ENCODE measurements at regions not wholly inside any gene's neighbourhood (a gene's known extent, or its start where the extent isn't known, plus 50 kb on each side); places are given as distances from the start of the nearest gene placed in this dataset.

DNA sequence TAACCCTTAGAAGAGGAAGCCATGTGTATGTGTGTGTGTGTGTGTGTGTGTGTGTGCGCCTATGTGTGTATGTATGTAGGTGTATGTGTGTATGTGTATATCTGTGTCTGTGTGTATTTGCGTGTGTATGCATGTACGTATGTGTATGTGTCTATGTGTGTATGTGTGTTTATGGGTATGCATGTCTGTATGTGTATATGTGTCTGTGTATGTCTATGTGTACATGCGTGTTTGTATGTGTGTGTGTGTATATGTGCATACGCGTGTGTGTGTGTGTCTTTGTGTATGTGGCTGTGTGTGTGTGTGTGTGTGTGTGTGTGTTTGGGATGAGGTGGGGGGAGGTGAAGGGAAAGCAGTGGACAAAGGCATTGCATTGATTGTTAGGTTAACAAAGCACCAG, 380.2 kb downstream of the HRH4 start:
- Histone ChIP-seq H3K27me3 (ENCODE audit: control insufficient read depth, insufficient read depth, low read length) (no peaks in the 10 kb centered on the region; the same call in 1 of the 2 replicates), H3K4me1 (ENCODE audit: control insufficient read depth, insufficient read depth, low read length) (no peaks in the 10 kb centered on the region), H3K27ac (ENCODE audit: low read length) (no peak overlapping the region), H3K4me3 (ENCODE audit: low read depth in 2 of 2, low read length in 2 of 2) (no peak overlapping the region), H3K36me3 (ENCODE audit: control insufficient read depth, insufficient read depth, low read length) (no peaks in the 10 kb centered on the region), H3K9me3 (ENCODE audit: control insufficient read depth, insufficient read depth, low read depth, low read length) (no peaks in the 10 kb centered on the region)
- ChIA-PET CTCF (no interaction called here), POLR2A (no interaction called here)
- in situ Hi-C loops (cut with HindIII; ENCODE audit: low pct_unique_long_range_greater_than_20kb, low sequenced_read_pairs): no loop called here
- intact Hi-C loops (cut with micrococcal nuclease; ENCODE audit: unreplicated experiment): no loop called here
- ATAC-seq (no peak), DNase-seq (ENCODE audit: low read depth, low spot score) (no peak)
- no TSS peak for BruUV-seq (replicated peaks)
- TF ChIP-seq TCF7L2 (IDR thresholded peaks at IDR 0.05; ENCODE audit: low read depth, low read length) (no peak), SIN3A (IDR thresholded peaks at IDR 0.05; ENCODE audit: borderline replicate concordance, insufficient read depth, low read depth, low read length) (no peak), POLR2AphosphoS5 (IDR thresholded peaks at IDR 0.05; ENCODE audit: low read depth, low read length) (no peak)
- TF ChIP-seq, protein P1, sequence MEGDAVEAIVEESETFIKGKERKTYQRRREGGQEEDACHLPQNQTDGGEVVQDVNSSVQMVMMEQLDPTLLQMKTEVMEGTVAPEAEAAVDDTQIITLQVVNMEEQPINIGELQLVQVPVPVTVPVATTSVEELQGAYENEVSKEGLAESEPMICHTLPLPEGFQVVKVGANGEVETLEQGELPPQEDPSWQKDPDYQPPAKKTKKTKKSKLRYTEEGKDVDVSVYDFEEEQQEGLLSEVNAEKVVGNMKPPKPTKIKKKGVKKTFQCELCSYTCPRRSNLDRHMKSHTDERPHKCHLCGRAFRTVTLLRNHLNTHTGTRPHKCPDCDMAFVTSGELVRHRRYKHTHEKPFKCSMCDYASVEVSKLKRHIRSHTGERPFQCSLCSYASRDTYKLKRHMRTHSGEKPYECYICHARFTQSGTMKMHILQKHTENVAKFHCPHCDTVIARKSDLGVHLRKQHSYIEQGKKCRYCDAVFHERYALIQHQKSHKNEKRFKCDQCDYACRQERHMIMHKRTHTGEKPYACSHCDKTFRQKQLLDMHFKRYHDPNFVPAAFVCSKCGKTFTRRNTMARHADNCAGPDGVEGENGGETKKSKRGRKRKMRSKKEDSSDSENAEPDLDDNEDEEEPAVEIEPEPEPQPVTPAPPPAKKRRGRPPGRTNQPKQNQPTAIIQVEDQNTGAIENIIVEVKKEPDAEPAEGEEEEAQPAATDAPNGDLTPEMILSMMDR (IDR thresholded peaks at IDR 0.05): no peak
- TF ChIP-seq, protein P2, sequence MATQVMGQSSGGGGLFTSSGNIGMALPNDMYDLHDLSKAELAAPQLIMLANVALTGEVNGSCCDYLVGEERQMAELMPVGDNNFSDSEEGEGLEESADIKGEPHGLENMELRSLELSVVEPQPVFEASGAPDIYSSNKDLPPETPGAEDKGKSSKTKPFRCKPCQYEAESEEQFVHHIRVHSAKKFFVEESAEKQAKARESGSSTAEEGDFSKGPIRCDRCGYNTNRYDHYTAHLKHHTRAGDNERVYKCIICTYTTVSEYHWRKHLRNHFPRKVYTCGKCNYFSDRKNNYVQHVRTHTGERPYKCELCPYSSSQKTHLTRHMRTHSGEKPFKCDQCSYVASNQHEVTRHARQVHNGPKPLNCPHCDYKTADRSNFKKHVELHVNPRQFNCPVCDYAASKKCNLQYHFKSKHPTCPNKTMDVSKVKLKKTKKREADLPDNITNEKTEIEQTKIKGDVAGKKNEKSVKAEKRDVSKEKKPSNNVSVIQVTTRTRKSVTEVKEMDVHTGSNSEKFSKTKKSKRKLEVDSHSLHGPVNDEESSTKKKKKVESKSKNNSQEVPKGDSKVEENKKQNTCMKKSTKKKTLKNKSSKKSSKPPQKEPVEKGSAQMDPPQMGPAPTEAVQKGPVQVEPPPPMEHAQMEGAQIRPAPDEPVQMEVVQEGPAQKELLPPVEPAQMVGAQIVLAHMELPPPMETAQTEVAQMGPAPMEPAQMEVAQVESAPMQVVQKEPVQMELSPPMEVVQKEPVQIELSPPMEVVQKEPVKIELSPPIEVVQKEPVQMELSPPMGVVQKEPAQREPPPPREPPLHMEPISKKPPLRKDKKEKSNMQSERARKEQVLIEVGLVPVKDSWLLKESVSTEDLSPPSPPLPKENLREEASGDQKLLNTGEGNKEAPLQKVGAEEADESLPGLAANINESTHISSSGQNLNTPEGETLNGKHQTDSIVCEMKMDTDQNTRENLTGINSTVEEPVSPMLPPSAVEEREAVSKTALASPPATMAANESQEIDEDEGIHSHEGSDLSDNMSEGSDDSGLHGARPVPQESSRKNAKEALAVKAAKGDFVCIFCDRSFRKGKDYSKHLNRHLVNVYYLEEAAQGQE (IDR thresholded peaks at IDR 0.05; ENCODE audit: insufficient read depth in 1 of 2, low read depth in 2 of 2, low read length in 1 of 2): no peak

DNA sequence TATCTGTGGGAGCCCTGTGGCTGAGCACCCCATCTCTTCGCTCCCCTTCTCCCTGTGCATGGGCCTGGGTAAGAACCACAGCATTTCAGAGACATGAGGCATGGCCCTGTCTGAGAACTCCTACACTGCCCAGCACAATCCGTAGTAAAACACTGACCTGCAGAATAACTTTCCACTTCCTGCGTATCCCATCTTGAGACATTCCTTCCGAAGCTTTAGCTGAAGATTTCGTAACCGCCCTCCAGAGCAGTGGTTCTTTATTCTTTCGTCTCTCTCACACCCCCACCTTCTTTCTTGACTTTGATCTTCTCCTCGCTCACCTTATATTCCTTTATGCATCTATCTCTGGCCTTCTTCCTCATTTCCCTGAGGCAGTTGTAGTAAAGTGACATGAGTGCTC, 381.1 kb downstream of the HRH4 start:
- intact Hi-C loops (cut with micrococcal nuclease; ENCODE audit: unreplicated experiment): no loop called here
- CTCF ChIA-PET: no interaction called here

More for the DNA sequence above, 381.1 kb downstream of the HRH4 start:
- ATAC-seq: no peak
- Histone ChIP-seq H3K36me3 (ENCODE audit: control insufficient read depth, insufficient read depth, low read length) (no peaks in the 10 kb centered on the region), H3K27ac (ENCODE audit: low read length) (no peak overlapping the region), H3K4me1 (ENCODE audit: control insufficient read depth, insufficient read depth, low read length) (no peaks in the 10 kb centered on the region), H3K4me3 (ENCODE audit: low read depth in 2 of 2, low read length in 2 of 2) (no peak overlapping the region), H3K9me3 (ENCODE audit: control insufficient read depth, insufficient read depth, low read depth, low read length) (no peaks in the 10 kb centered on the region), H3K27me3 (ENCODE audit: control insufficient read depth, insufficient read depth, low read length) (no peaks in the 10 kb centered on the region; the same call in 1 of the 2 replicates)
- POLR2A ChIA-PET: no interaction called here
- TF ChIP-seq SIN3A (IDR thresholded peaks at IDR 0.05; ENCODE audit: borderline replicate concordance, insufficient read depth, low read depth, low read length) (no peak), POLR2AphosphoS5 (IDR thresholded peaks at IDR 0.05; ENCODE audit: low read depth, low read length) (no peak), TCF7L2 (IDR thresholded peaks at IDR 0.05; ENCODE audit: low read depth, low read length) (no peak)
- TF ChIP-seq, protein P2 (IDR thresholded peaks at IDR 0.05; ENCODE audit: insufficient read depth in 1 of 2, low read depth in 2 of 2, low read length in 1 of 2): no peak
- TF ChIP-seq, protein P1 (IDR thresholded peaks at IDR 0.05): no peak
- no TSS peak for BruUV-seq (replicated peaks)
- no peak for DNase-seq (ENCODE audit: low read depth, low spot score)
- in situ Hi-C loops (cut with HindIII; ENCODE audit: low pct_unique_long_range_greater_than_20kb, low sequenced_read_pairs): no loop called here
